IMR-90 (cell line): ENCODE measurements at regions not wholly inside any gene's neighbourhood (a gene's known extent, or its start where the extent isn't known, plus 50 kb on each side); places are given as distances from the start of the nearest gene placed in this dataset.

Experiments
- ATAC-seq: fragments of 200-7000 bp; cut with Tn5 transposase; 2 replicates; pipeline ENCODE4 v1.9.1; 2020; ENCODE audit warnings: low read depth, mild to moderate bottlenecking, moderate library complexity
- BruUV-seq: library from RNA; stranded (reverse); fragments of 400-500 nt; replicated peaks from 2 replicates; lab custom pipeline; 2021; lab: Mats Ljungman, UMichigan
- CTCF ChIA-PET: fragments of 300-600 bp; formaldehyde crosslinking; extraction: SDS; loops from one replicate; lab custom pipeline; 2021; ENCODE audit warnings: antibody characterized with exemption; lab: Yijun Ruan, JAX
- POLR2A ChIA-PET: fragments of 300-600 bp; sonication (Branson Sonifier 250); formaldehyde crosslinking; loops from one replicate; lab custom pipeline; 2022; ENCODE audit warnings: antibody characterized with exemption; ENCODE audit not compliant: unreplicated experiment; lab: Charles Lee
- DNase-seq: peaks from one replicate; pipeline ENCODE4 v3.0.0; 2013
- H2AFZ ChIP-seq: replicated peaks from 2 replicates; pipeline ENCODE3; 2013; ENCODE audit warnings: low read length, mild to moderate bottlenecking; ENCODE audit not compliant: poor library complexity
- H2AK5ac ChIP-seq: 2 replicates; pipeline ENCODE4 v1.6.1; 2013; ENCODE audit warnings: low read depth, low read length, inconsistent platforms
- H2AK9ac ChIP-seq: replicated peaks from 2 replicates; pipeline ENCODE3; 2013; ENCODE audit warnings: mild to moderate bottlenecking, low read depth, low read length, moderate library complexity; ENCODE audit not compliant: poor library complexity
- H2BK120ac ChIP-seq: 2 replicates; pipeline ENCODE4 v1.6.1; 2013; ENCODE audit warnings: low read depth, low read length, inconsistent platforms
- H2BK15ac ChIP-seq: 3 replicates; pipeline ENCODE4 v1.6.1; 2013; ENCODE audit warnings: low read depth, low read length, inconsistent platforms
- H2BK20ac ChIP-seq: 2 replicates; pipeline ENCODE4 v1.6.1; 2013; ENCODE audit warnings: low read depth, mild to moderate bottlenecking, inconsistent platforms, low read length, moderate library complexity
- H2BK5ac ChIP-seq: 2 replicates; pipeline ENCODE4 v1.6.1; 2013; ENCODE audit warnings: mild to moderate bottlenecking, low read depth, low read length, inconsistent platforms; ENCODE audit not compliant: poor library complexity, severe bottlenecking
- H3K14ac ChIP-seq: replicated peaks from 2 replicates; pipeline ENCODE4 v1.6.1; 2013; ENCODE audit warnings: low read depth, low read length, inconsistent platforms
- H3K18ac ChIP-seq: 2 replicates; pipeline ENCODE4 v1.6.1; 2013; ENCODE audit warnings: low read depth, low read length, control low read depth
- H3K23ac ChIP-seq: 2 replicates; pipeline ENCODE4 v1.6.1; 2013; ENCODE audit warnings: low read depth, low read length, inconsistent platforms
- H3K27ac ChIP-seq: 2 replicates; pipeline ENCODE4 v1.5.1; 2013; ENCODE audit warnings: mild to moderate bottlenecking, control low read depth, low read length; ENCODE audit not compliant: insufficient read depth
- H3K27me3 ChIP-seq: 2 replicates; pipeline ENCODE4 v1.6.1; 2013; ENCODE audit warnings: low read length; ENCODE audit not compliant: control insufficient read depth, insufficient read depth
- H3K36me3 ChIP-seq: 2 replicates; pipeline ENCODE4 v1.6.1; 2013; ENCODE audit warnings: low read length, mixed read lengths; ENCODE audit not compliant: control insufficient read depth, insufficient read depth
- H3K4ac ChIP-seq: 2 replicates; pipeline ENCODE4 v1.6.1; 2013; ENCODE audit warnings: low read depth, low read length, inconsistent platforms
- H3K4me1 ChIP-seq: 2 replicates; pipeline ENCODE4 v1.6.1; 2013; ENCODE audit warnings: low read length, mixed read lengths; ENCODE audit not compliant: control insufficient read depth, insufficient read depth
- H3K4me2 ChIP-seq: 2 replicates; pipeline ENCODE4 v1.6.1; 2013; ENCODE audit warnings: low read depth, mild to moderate bottlenecking, control low read depth, low read length, moderate library complexity
- H3K4me3 ChIP-seq: 2 replicates; pipeline ENCODE4 v1.5.1; 2013; ENCODE audit warnings: low read depth, mild to moderate bottlenecking, control low read depth, low read length, moderate library complexity; ENCODE audit not compliant: insufficient read depth
- H3K56ac ChIP-seq: 2 replicates; pipeline ENCODE4 v1.6.1; 2013; ENCODE audit warnings: low read length, inconsistent platforms; ENCODE audit not compliant: insufficient read depth; ENCODE audit errors: extremely low read depth
- H3K79me1 ChIP-seq, 2 experiments: 2 replicates each; pipeline ENCODE4 v1.6.1; 2013; ENCODE audit warnings: low read length in 2 of 2, inconsistent platforms in 1 of 2, low read depth in 1 of 2
- H3K9ac ChIP-seq: 2 replicates; pipeline ENCODE4 v1.6.1; 2013; ENCODE audit warnings: low read depth, low read length, control low read depth
- H3K9me1 ChIP-seq: 2 replicates; pipeline ENCODE4 v1.6.1; 2013; ENCODE audit warnings: low read length, inconsistent platforms; ENCODE audit not compliant: insufficient read depth
- H3K9me3 ChIP-seq: 2 replicates; pipeline ENCODE4 v1.6.1; 2013; ENCODE audit warnings: low read length; ENCODE audit not compliant: control insufficient read depth, insufficient read depth
- H4K20me1 ChIP-seq: 2 replicates; pipeline ENCODE4 v1.6.1; 2013; ENCODE audit warnings: low read length, inconsistent platforms; ENCODE audit not compliant: insufficient read depth
- H4K5ac ChIP-seq: 2 replicates; pipeline ENCODE4 v1.6.1; 2013; ENCODE audit warnings: mild to moderate bottlenecking, low read depth, low read length, control low read depth
- H4K8ac ChIP-seq, 2 experiments: 2 replicates each; pipeline ENCODE4 v1.6.1; 2013; ENCODE audit warnings: low read depth in 2 of 2, low read length in 2 of 2, control low read depth in 1 of 2, inconsistent platforms in 1 of 2
- H4K91ac ChIP-seq: 2 replicates; pipeline ENCODE4 v1.6.1; 2013; ENCODE audit warnings: low read depth, low read length, inconsistent platforms; ENCODE audit not compliant: insufficient read depth
- BHLHE40 ChIP-seq: fragments of 150-350 bp; IDR thresholded peaks from 2 replicates; pipeline ENCODE4 v1.6.1; 2016; ENCODE audit warnings: mild to moderate bottlenecking, low read depth, low read length
- FOS ChIP-seq: fragments of 150-350 bp; IDR thresholded peaks from 2 replicates; pipeline ENCODE4 v1.6.1; 2016; ENCODE audit warnings: low read depth, low read length
- MAFK ChIP-seq: IDR thresholded peaks from 2 replicates; pipeline ENCODE4 v1.6.1; 2012; ENCODE audit warnings: low read depth, low read length, improper control_type of control experiment
- MAZ ChIP-seq: IDR thresholded peaks from 2 replicates; pipeline ENCODE4 v1.6.1; 2012; ENCODE audit warnings: low read depth, mild to moderate bottlenecking, low read length, improper control_type of control experiment, moderate library complexity, borderline replicate concordance
- POLR2A ChIP-seq: IDR thresholded peaks from 2 replicates; pipeline ENCODE4 v1.6.1; 2012; ENCODE audit warnings: mild to moderate bottlenecking, low read depth, low read length
- RCOR1 ChIP-seq: IDR thresholded peaks from 2 replicates; pipeline ENCODE4 v1.6.1; 2012; ENCODE audit warnings: mild to moderate bottlenecking, low read length, improper control_type of control experiment; ENCODE audit not compliant: insufficient replicate concordance
- SMC3 ChIP-seq: fragments of 150-350 bp; IDR thresholded peaks from 2 replicates; pipeline ENCODE4 v1.6.1; 2016; ENCODE audit warnings: low read depth, mild to moderate bottlenecking, antibody characterized with exemption, low read length, moderate library complexity
- dilution Hi-C: fragments of 300-500 bp; cut with HindIII; formaldehyde crosslinking; loops from one replicate; pipeline ENCODE4 v1.14.3; 2018; ENCODE audit warnings: low sequenced_read_pairs; ENCODE audit not compliant: unreplicated experiment
- in situ Hi-C: fragments of 300-500 bp; cut with MboI; formaldehyde crosslinking; loops from 3 replicates; pipeline ENCODE4 v1.14.3; 2019; ENCODE audit warnings: low sequenced_read_pairs, inconsistent platforms, mixed read lengths
- intact Hi-C: fragments of 100-400 bp; cut with micrococcal nuclease; formaldehyde crosslinking; loops from 2 replicates; pipeline ENCODE4 v1.10.0; 2022
- TF ChIP-seq, protein P1 (sequence below): conservative IDR thresholded peaks from 2 replicates; pipeline ENCODE4 v1.5.1; 2012; ENCODE audit warnings: mild to moderate bottlenecking, low read depth, low read length, improper control_type of control experiment
- TF ChIP-seq, protein P2 (sequence below): fragments of 150-350 bp; IDR thresholded peaks from 2 replicates; pipeline ENCODE4 v1.6.1; 2016; ENCODE audit warnings: low read depth, mild to moderate bottlenecking, low read length, moderate library complexity, borderline replicate concordance

DNA sequence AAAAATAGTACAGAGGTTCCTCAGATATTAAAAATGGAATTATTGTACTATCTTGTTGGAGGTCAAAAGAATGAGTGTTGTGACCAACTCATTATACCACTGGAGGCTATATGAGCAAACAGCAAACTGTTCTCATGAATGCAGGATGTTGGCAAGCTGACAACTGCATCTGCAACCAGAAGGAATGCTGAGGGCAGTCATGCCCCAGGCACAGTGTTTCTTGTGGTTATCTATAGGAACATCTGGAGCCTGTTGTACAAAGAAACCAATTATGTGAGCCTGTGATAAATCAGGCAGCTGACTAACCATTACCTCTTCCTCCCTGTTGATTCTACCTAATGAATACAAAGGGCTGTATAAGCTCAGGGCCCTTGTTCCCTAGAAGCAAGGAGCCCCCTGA, 2057.1 kb downstream of the TP53TG3F start:
- no peaks in the 10 kb centered on the region for H3K36me3 ChIP-seq
- H4K8ac ChIP-seq = no peak overlapping the region
- dilution Hi-C loops (no loop called here), in situ Hi-C loops (no loop called here), intact Hi-C loops (no loop called here)
- no peak overlapping the region for H3K56ac ChIP-seq
- no peak overlapping the region for H4K91ac ChIP-seq
- no peak overlapping the region for H2AFZ ChIP-seq
- H4K5ac ChIP-seq = no peak overlapping the region
- no peak overlapping the region for H2BK120ac ChIP-seq
- H3K27me3 ChIP-seq = no peaks in the 10 kb centered on the region
- no peak overlapping the region for H2BK5ac ChIP-seq
- H3K23ac ChIP-seq = no peak overlapping the region
- no peaks in the 10 kb centered on the region for H3K4me1 ChIP-seq
- no peak overlapping the region for H3K14ac ChIP-seq
- peaks cover 8% of the 10 kb centered on the region; the same call in 1 of the 2 replicates for H3K9me3 ChIP-seq
- DNase-seq = no peak
- POLR2A ChIA-PET = no interaction called here
- H2AK5ac ChIP-seq = no peak overlapping the region
- no peak overlapping the region for H3K9ac ChIP-seq
- H3K79me1 ChIP-seq = no peaks in the 10 kb centered on the region
- H3K27ac ChIP-seq = no peak overlapping the region
- CTCF ChIA-PET = no interaction called here
- no peak for ATAC-seq
- H3K9me1 ChIP-seq = no peaks in the 10 kb centered on the region
- no TSS peak for BruUV-seq
- H4K20me1 ChIP-seq = no peaks in the 10 kb centered on the region
- H3K4me3 ChIP-seq = no peak overlapping the region
- H3K4me2 ChIP-seq = no peak overlapping the region
- no peak overlapping the region for H2BK20ac ChIP-seq
- TF ChIP-seq, protein P1, sequence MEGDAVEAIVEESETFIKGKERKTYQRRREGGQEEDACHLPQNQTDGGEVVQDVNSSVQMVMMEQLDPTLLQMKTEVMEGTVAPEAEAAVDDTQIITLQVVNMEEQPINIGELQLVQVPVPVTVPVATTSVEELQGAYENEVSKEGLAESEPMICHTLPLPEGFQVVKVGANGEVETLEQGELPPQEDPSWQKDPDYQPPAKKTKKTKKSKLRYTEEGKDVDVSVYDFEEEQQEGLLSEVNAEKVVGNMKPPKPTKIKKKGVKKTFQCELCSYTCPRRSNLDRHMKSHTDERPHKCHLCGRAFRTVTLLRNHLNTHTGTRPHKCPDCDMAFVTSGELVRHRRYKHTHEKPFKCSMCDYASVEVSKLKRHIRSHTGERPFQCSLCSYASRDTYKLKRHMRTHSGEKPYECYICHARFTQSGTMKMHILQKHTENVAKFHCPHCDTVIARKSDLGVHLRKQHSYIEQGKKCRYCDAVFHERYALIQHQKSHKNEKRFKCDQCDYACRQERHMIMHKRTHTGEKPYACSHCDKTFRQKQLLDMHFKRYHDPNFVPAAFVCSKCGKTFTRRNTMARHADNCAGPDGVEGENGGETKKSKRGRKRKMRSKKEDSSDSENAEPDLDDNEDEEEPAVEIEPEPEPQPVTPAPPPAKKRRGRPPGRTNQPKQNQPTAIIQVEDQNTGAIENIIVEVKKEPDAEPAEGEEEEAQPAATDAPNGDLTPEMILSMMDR = no peak
- TF ChIP-seq MAFK (no peak), MAZ (no peak), RCOR1 (no peak), SMC3 (no peak), BHLHE40 (no peak), FOS (no peak), POLR2A (no peak)
- TF ChIP-seq, protein P2, sequence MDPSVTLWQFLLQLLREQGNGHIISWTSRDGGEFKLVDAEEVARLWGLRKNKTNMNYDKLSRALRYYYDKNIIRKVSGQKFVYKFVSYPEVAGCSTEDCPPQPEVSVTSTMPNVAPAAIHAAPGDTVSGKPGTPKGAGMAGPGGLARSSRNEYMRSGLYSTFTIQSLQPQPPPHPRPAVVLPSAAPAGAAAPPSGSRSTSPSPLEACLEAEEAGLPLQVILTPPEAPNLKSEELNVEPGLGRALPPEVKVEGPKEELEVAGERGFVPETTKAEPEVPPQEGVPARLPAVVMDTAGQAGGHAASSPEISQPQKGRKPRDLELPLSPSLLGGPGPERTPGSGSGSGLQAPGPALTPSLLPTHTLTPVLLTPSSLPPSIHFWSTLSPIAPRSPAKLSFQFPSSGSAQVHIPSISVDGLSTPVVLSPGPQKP = no peak
- no peak overlapping the region for H2BK15ac ChIP-seq
- H3K18ac ChIP-seq = no peak overlapping the region
- no peak overlapping the region for H2AK9ac ChIP-seq
- H3K4ac ChIP-seq = no peak overlapping the region
